SKM-1 (cell line): ENCODE measurements at regions not wholly inside any gene's neighbourhood (a gene's known extent, or its start where the extent isn't known, plus 50 kb on each side); places are given as distances from the start of the nearest gene placed in this dataset.
"Not testable (repeated sequence)": the region's sequence is repeated elsewhere in the genome, so short reads cannot be mapped to it uniquely, and the experiment has no call there.

Experiments
- DNase-seq: peaks from one replicate; lab custom pipeline; 2025; ENCODE audit not compliant: unreplicated experiment; lab: John Stamatoyannopoulos, UW

DNA sequence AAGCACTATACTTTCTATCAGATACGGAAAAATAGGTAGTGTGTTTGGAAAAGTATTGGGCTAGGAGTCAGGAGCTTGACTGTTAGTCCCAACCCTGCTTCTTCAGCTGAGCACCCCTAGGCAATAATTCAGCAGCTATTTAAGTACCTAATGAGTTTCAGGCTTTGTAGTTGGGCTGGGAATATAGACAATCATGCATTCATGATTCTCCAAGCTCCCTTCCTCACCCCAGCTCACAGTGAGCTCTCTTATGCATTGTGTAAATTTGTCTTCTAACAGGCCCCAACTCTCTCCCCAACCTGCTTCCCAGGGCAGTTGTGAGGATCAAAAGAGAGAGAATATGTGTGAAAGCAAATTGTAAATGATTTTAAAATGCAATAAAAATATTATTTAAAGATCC lies 201.2 kb downstream of the MSX2 start:
- no peak for DNase-seq

DNA sequence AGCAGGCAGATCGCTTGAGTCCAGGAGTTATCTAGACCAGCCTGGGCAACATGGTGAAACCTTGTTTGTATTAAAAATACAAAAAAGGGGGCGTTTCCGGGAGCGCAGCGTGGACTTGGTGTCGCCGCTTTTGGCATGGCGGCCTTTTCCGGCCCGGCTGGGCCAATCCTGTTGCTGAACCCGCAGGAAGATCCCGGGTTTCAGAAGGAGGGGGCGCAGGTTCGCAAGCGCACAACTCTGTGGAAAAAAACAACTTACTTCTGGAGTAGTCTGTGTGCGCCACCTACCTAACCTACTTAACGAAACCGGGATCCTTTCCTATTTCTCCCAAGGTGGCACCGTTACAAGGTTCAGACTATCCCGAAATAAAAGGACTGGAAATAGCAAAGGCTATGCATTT lies 198.6 kb downstream of the MSX2 start:
- no peak for DNase-seq

DNA sequence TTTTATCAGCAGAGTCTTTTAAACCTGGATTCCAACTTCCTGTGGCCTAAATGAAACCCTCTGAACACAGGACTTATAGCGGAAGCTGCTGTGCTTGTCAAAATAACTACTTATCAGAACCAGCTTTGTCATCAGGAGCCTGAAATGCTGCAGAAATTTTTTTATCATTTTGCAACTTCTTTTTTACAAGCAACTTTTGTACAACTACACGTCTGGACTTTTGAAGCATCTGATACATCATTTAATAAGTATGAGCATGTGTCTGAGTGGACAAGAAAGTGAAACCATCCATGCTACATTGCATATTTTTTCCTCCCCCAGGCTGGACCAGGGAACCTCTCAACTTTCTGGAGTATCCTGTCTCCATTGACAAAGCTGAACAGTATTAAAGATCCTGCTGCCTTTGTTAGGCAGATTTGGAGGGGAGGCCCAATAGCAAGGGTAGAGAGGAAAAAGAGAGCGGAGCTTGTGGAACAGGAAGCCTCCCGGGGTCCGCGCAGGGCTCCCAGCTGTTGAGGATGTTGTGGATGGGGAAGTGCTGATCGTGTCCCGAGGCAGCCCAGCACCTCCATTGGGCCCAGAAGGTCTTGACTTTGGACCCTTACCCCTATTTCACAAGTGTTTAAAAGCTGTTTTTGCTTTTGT lies 196.6 kb downstream of the MSX2 start:
- DNase-seq = no peak

DNA sequence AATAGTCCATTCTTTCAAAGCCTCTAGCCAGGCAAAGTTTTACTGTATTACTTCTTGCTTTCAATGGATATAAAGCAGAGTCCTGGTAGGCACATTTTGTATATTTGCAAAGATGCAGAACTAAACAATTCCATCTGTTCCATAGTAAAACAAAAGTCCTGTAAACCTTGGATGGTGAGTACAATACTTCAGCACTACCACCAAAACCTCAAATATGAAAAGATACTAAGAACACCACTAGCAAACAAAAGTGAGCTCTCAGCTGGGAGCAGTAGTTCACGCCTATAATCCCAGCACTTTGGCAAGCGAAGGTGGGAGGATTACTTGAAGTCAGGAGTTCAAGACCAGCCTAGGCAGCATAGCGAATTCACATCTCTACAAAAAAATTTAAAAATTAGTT lies 195.0 kb downstream of the MSX2 start:
- no peak for DNase-seq

DNA sequence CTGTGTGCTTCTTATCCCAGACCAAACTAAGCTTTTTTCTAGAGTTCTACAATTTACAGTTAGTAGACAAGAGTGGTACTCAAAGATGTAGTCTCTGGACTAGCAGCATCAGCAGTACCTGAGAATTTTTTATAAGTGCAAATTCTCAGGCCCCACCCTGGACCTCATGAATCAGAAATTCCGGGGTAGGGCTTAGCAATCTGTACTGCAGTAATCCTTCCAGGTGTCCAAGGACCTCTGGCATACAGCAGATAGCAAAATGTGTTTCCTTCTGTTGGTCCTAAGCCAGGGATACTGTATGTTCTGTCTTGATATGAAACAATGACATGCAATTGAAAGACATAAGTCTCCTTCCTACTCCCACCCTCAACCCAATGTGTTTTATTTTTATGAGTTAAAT lies 194.3 kb downstream of the MSX2 start:
- no peak for DNase-seq

DNA sequence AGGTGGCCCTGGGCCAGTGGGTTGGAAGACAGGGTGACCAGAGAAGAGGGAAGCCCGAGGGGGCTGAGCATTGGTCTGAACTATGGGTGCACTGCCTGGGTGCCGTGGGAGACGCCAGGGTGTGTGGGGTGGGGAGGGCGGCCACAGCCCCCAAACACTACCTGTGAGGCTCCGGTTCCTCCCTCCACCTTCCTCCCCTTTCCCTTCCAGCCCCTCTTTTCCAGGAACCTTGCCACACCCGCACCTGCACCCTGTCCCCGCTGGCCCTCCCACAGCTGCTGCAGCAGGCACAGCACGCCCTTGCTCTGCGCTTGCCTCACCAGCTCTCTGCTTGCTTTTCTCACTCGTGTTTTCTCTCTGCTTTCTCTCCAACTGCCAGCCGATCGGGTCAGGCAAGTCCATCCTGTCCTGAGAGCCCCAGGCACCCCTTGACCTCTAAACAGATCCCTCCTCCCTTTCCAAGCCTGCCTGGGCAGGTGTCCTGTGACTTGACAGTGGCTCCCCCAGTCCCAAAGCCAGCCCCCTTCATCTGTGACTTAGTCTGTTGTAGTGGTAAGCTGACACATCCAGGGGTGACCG lies 193.7 kb downstream of the MSX2 start:
- DNase-seq = no peak

DNA sequence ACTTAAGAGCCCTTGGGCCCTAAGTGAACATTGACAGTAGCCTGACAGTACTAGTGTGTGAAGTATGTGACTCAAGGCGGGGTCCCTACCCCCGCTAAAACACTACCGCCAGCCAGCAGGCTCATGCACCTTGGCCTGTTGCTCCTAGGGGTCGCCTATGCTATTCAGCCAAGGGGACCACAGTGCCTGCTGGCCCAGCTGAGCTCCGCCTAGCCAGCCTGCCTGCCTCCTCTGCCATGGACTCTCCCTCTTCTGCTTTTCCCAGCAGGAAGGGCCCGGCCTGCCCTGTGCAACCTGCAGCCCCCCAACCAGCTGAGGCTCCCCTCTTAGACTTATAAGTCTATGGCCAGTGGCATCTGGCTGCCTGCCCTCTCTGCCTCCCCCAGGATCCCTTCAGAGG lies 193.1 kb downstream of the MSX2 start:
- DNase-seq = not testable (repeated sequence)

DNA sequence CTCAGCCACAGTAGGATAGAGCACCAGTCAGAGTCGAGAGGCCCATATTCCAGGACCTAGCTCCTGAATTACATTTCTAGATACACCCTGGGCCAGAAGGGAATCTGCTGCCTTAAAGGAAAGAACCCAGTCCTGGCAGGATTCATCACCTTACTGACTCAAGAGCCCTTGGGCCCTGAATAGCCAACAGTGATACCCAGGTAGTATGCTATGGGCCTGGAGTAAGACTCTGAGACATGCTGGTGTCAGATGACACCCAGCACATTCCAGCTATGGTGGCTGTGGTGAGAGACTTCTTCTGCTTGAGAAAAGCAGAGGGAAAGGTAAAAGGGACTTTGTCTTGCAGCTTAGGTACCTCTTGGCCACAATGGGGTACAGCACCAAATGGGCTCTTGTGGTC lies 192.5 kb downstream of the MSX2 start:
- DNase-seq = not testable (repeated sequence)

DNA sequence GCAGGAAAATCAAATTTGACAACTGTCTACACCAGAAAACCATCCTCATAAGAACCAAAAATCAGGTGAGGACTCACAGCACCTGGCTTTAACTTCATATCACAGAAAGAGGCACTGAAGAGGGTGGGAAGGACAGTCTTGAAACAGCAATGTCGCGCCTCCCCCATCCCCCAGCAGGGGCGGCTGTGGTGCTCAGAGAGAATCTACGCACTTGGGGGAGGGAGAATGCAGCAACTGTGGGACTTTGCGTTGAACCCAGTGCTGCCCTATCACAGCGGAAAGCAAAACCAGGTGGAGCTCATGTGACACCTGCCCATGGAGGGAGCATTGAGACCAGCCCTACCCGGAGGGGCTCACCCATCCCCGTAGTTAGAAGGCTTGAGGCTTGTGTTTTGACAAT lies 191.8 kb downstream of the MSX2 start:
- DNase-seq = no peak

DNA sequence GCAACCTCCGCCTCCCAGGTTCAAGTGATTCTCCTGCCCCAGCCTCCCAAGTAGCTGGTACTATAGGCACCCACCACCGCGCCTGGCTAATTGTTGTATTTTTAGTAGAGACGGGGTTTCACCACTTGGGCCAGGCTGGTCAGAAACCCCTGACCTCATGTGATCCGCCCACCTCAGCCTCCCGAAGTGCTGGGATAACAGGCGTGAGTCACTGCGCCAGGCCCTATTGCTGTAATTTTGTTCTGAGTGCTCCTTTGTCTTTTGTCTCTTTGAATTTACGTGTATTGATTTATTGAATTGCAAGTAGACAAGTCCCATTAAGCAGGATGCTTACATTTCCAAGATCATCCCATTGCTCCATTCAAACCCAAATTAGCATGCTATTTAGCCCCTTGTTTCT lies 186.7 kb downstream of the MSX2 start:
- DNase-seq = no peak

DNA sequence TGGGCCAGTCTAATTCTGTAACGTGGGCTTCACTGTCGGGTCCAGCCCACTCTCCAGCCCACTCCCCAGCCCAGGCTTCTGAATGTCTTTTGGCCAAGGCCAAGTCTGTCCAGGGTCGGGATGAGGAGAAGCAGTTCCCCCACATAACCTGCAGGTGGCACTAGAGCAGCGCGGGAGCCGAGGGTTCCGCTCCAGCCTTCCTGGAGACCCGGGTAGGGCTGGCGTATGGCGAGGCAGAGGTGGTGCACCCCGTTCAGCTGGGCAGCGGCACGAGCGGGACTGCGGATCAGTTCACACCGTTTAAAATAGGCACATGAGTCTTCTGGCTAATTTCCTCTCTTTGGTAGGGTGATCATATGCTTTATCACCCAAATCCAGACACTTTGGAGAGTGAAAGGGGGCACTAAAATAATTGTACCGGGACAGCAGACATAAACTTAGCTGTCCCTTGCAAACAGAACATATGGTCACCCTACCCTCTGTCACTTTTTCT lies 185.9 kb downstream of the MSX2 start:
- DNase-seq = peak; percentile 38

DNA sequence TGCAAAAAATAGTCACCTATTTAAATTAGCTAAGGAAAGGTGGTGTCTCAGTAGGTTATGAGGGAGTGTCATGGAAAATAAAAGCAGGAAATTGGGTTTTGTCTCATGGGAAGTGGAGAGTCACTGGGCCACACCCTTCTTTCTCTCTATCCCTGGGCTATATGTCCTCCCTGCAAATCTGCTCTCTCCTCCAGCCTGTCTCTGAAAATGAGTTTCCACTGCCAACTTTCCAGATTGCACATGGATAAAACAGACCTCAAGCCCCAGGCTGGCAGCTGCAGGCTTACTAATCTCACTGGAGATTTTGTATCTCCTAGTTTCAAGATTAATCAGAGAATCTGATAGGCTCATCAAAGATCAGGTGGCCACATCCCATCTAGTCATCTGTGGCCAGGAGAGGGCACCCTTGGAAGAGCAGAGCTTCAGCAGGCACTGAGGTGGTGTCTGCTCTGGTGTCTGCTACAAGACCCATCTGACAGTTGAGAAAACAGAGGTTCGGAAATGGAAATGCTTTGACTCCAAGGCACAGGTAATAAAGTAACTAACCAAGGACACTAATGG lies 178.9 kb downstream of the MSX2 start:
- no peak for DNase-seq

DNA sequence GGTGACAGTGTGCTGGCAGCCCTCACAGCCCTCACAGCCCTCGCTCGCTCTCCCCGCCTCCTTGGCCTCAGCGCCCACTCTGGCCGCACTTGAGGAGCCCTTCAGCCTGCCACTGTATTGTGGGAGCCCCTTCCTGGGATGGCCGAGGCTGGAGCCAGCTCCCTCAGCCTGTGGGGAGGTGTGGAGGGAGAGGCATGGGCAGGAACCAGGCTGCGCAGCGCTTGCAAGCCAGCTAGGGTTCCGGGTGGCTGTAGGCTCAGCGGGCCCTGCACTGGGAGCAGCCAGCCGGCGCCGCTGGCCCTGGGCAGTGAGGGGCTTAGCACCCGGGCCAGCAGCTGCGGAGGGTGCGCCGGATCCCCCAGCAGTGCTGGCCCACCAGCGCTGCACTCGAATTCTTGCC lies 177.0 kb downstream of the MSX2 start:
- DNase-seq = no peak

DNA sequence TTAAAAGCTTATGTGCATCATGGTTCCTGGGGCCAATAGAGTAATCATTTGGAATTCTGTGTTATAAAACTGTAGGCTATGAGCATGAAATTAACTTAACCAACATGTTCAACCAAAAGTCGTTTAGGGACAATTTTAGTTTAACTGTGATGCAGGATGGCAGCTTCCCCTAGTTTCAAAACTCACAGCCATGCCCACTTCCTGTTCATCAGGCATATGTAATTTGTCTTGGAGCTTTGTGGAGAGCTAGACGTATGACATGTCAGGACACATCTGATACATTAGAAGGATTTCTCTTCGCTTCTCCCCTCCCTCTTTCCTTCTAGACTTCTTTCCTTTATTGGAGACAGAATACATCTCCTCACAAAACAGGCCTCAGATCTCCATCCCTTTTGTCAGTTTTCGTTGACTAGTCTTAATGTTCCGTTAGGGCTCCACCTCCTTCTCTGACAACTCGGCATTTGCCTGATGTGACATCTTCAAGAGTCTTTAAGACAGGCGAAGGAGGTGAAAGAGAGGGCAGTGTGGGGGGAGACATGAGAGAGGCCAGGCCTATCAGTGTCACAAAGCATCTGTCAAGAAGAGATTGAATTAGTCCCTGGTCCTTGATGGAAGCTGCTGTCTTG lies 176.0 kb downstream of the MSX2 start:
- DNase-seq = peak; percentile 27

DNA sequence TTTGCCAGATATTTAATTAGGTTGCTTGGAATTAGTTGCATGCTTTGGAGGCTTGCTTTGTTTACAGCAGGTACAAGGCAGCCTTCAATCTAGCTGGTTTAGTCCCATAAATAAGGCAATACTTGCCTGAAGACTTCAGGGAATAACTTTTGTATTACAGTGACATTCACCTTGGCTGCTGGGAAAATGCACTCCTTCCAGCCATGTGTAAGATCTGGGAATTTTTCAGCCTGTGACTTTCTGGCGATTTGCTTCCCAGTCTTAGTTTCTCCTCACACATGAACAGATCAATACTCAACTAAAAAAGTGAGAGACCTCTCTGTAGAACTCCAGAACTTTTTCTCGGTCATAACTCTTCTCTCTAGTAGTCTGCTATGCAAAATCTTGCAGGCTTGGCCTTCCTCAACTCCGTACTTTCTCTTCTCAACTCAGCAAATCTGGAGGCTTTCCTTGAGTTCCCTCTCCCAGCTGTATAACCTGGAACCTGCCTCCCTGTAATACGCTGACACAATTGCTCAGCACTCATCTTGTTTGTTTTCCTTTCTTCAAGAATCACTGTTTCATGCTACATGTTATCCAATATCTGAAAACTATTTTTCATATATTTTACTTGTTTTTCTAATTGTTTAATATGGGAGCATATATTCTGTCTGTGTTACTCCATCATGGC lies 173.0 kb downstream of the MSX2 start:
- no peak for DNase-seq

DNA sequence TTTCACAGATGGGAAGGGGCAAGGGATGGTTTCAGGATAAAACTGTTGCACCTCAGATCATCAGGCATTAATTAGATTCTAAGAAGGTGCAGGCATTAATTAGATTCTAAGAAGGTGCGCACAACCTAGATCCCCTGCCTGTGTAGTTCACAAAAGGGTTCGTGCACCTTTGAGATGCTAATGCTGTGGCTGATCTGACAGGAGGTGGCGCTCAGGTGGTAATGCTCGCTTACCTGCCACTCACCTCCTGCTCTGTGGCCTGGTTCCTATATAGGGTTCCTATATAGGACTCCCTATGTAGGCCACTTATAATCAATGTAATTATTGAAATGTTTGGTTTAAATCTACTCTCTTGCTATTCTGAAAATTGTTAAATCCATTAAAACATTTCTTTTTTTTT lies 171.0 kb downstream of the MSX2 start:
- DNase-seq = no peak

DNA sequence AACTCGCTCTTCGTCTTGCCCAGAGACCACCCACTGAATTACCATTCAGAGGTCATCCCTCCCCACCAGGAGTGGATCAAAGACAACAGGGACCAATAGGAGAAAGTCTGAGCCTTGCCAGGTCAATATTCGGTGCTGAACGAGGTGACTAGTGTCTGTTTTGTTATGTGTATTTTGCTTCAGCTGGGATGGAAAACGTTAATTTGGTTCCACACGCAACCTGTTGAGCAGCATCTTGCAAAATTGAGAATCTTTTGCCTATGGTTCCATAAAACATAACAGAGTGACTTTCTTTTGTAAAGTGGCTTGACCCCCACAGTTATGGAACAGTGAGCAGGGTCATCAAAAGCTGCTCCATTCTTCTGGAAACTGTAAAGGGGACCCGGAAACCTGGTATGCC lies 168.4 kb downstream of the MSX2 start:
- DNase-seq = no peak

DNA sequence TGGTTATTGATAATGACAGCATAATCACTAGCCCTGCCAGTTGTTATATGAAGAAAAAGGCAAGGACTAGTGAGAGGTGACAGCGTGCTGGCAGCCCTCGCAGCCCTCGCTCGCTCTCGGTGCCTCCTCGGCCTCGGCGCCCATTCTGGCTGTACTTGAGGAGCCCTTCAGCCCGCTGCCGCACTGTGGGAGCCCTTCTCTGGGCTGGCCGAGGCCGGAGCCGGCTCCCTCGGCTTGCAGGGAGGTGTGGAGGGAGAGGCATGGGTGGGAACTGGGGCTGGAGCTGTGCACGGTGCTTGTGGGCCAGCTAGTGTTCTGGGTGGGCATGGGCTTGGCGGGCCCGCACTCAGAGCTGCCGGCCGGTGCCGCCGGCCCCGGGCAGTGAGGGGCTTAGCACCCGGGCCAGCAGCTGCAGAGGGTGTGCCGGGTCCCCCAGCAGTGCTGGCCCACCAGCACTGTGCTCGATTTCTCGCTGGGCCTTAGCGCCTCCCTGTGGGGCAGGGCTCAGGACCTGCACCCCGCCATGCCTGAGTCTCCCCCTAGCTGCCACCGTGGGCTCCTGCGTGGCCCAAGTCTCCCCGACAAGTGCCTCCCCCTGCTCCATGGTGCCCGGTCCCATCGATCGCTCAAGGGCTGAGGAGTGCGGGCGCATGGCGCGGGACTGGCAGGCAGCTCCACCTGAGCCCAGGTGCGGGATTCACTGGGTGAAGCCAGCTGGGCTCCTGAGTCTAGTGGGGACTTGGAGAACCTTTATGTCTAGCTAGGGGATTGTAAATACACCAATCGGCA lies 156.2 kb downstream of the MSX2 start:
- DNase-seq = not testable (repeated sequence)

DNA sequence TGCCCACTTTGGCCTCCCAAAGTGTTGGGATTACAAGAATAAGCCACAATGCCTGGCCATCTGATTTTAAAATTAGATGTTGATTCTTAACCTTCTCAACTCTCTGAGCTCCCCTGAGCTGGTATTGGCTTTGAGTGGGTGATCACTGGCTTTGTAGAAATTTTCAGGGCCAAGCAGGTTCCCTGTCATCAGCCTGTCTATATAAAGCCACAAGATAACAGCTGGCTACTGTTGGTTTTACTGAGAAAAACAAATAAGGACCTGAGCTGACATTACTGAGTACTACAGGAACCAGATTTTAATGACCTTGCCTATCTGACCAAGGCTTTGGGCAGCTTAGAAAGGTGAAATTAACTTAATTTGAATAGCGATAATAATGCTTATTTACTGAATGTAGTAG lies 153.6 kb downstream of the MSX2 start:
- no peak for DNase-seq

DNA sequence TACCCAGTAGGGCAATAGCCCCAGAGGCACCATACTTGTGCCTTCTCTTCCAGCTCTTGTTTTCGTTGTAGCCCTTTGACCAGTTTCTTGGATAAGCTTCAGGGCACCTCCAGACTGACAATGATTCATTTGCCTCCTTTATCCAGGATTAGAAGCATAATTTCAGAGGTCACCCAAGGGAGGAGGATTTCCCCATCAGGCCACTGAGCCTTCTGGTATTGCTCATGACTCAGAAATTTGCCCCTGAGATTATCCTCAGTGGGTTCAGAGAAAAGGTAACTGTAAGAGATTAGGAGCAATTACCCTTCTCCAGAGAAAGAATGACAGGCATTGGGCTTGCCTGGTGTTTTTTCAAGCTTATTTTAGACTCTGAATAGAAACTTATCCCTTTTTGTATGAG lies 147.9 kb downstream of the MSX2 start:
- no peak for DNase-seq

DNA sequence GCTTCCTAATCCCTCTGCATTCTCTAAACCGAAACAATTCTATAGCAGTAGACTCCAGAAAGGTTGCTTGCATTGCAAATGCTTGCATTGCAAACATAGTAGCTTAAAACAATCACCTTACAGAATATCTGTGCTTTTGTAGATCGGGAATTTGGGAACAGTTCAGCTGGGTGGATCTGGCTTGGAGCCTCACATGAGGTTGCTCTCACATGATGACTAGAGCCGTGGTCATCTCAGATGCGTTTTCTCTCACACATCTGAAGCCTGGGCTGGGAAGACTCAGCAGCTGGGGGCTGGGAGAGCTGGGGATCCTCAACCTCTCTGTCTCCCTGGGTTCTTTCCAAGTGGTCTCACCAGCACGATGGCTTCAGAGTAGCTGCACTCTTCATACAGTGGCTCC lies 127.8 kb downstream of the MSX2 start:
- DNase-seq = no peak
